Right lobe of liver (tissue), 6 donors: ENCODE measurements at regions not wholly inside any gene's neighbourhood (a gene's known extent, or its start where the extent isn't known, plus 50 kb on each side); places are given as distances from the start of the nearest gene placed in this dataset.
"Not testable (repeated sequence)": the region's sequence is repeated elsewhere in the genome, so short reads cannot be mapped to it uniquely, and the experiment has no call there.

Experiments used
- ATAC-seq, 4 donors: fragments of 200-7000 bp; cut with Tn5 transposase; one replicate each; pipeline ENCODE4 v1.9.1; 2020; ENCODE audit warnings: mild to moderate bottlenecking in 4 of 4, moderate library complexity in 4 of 4
- DNase-seq, 3 donors: peaks; one replicate each; pipeline ENCODE4 v3.0.0-alpha.2; 2020
- H3K27ac ChIP-seq, 3 donors: fragments of 200-600 bp; one replicate each; pipeline ENCODE4 v1.8.0; 2022
- H3K27me3 ChIP-seq, 2 donors: fragments of 200-600 bp; one replicate each; pipeline ENCODE4 v1.8.0; 2022
- H3K36me3 ChIP-seq, 4 donors: fragments of 200-600 bp; sonication (generic) in 1 of 4; one replicate each; pipeline versions ENCODE4 v1.5.1 to v1.8.0; 2017 to 2022; ENCODE audit warnings: control low read depth in 1 of 4
- H3K4me1 ChIP-seq, 4 donors: fragments of 200-600 bp; sonication (generic) in 1 of 4; one replicate each; pipeline versions ENCODE4 v1.5.1 to v1.8.0; 2017 to 2022; ENCODE audit warnings: control low read depth in 1 of 4
- H3K4me3 ChIP-seq, 3 donors: fragments of 200-600 bp; one replicate each; pipeline ENCODE4 v1.8.0; 2022
- H3K9me3 ChIP-seq, 4 donors: fragments of 200-600 bp; sonication (generic) in 1 of 4; one replicate each; pipeline versions ENCODE4 v1.5.1 to v1.8.0; 2017 to 2022; ENCODE audit warnings: control low read depth in 1 of 4
- CTCF ChIP-seq, 4 donors: fragments of 200-600 bp in 3 of 4; fragments of 450-650 bp in 1 of 4; IDR thresholded peaks; one replicate each; pipeline versions ENCODE4 v1.5.1 to v1.8.0; 2016 to 2022; ENCODE audit warnings: antibody characterized with exemption in 4 of 4, mild to moderate bottlenecking in 2 of 4
- POLR2A ChIP-seq: fragments of 450-650 bp; IDR thresholded peaks from one replicate; pipeline ENCODE4 v1.6.1; 2017; ENCODE audit warnings: antibody characterized with exemption, mild to moderate bottlenecking
- WGBS: methylation state at CpG from one replicate; pipeline ENCODE4 v1.1.6; 2018; ENCODE audit warnings: low coverage, low lambda C conversion rate; ENCODE audit not compliant: insufficient coverage; ENCODE audit errors: missing lambda C conversion rate; 5-methylcytosine and 5-hydroxymethylcytosine counted together
- intact Hi-C, 2 donors: fragments of 100-400 bp; cut with DNase I; formaldehyde crosslinking; loops; one replicate each; pipeline versions ENCODE4 v1.11.2 to v1.14.1; 2022
- donor health status: DM: no; HTN: yes; CAD: no.
- donor health status: DM: no; HTN: no; CAD: no.
- donor health status: DM: no; HTN: no; CAD: no.
- donor health status: DM: no; HTN: yes; CAD: no.
- donor health status: DM: no; HTN: yes; CAD: no.

GRCh38 chr1:14413819-14414490 is 184.5 kb upstream of the KAZN start:
- ATAC-seq = no peak
- DNase-seq = no peak
- no peak overlapping the region for H3K27ac ChIP-seq
- H3K27me3 ChIP-seq = no peaks in the 10 kb centered on the region
- no peaks in the 10 kb centered on the region for H3K36me3 ChIP-seq
- TF ChIP-seq CTCF (IDR thresholded peaks at IDR 0.05) = no peak
- no peak for TF ChIP-seq POLR2A
- no peak overlapping the region for H3K4me3 ChIP-seq
- H3K9me3 ChIP-seq = no peaks in the 10 kb centered on the region
- 64% methylated on average over 5 of the region's 5 CpGs for WGBS
- H3K4me1 ChIP-seq = no peaks in the 10 kb centered on the region
- intact Hi-C loops = no loop called here

- ATAC-seq = no peak
- no peak for TF ChIP-seq POLR2A
- peak in 2 of 4 donors; percentile 2 to 13 for TF ChIP-seq CTCF (IDR thresholded peaks at IDR 0.05)
- Histone ChIP-seq H3K4me3 (no peak overlapping the region), H3K27me3 (no peaks in the 10 kb centered on the region), H3K27ac (no peak overlapping the region), H3K4me1 (no peaks in the 10 kb centered on the region), H3K36me3 (no peaks in the 10 kb centered on the region), H3K9me3 (no peaks in the 10 kb centered on the region)
- WGBS = 40% methylated on average over 2 of the region's 3 CpGs
- no peak for DNase-seq
- intact Hi-C loops = no loop called here
These were observed 183.1 kb upstream of the KAZN start for GRCh38 chr1:14415396-14415795.

- ATAC-seq, H3K4me1 ChIP-seq, intact Hi-C loops, H3K27me3 ChIP-seq, DNase-seq, H3K27ac ChIP-seq, H3K9me3 ChIP-seq, H3K36me3 ChIP-seq, H3K4me3 ChIP-seq: not testable (repeated sequence)
- 68% methylated on average over 12 of the region's 15 CpGs for WGBS
These were observed 178.7 kb upstream of the KAZN start for GRCh38 chr1:14419778-14420218.

GRCh38 chr1:14420686-14421085 is 177.8 kb upstream of the KAZN start:
- intact Hi-C loops = no loop called here
- DNase-seq (no peak), ATAC-seq (no peak)
- Histone ChIP-seq H3K4me3 (no peak overlapping the region), H3K27me3 (no peaks in the 10 kb centered on the region), H3K9me3 (no peaks in the 10 kb centered on the region), H3K27ac (no peak overlapping the region), H3K4me1 (no peaks in the 10 kb centered on the region), H3K36me3 (no peaks in the 10 kb centered on the region)
- 73% methylated on average over 5 of the region's 26 CpGs for WGBS
- TF ChIP-seq POLR2A = no peak
- TF ChIP-seq CTCF (IDR thresholded peaks at IDR 0.05) = no peak

- no peaks in the 10 kb centered on the region for H3K9me3 ChIP-seq
- ATAC-seq (no peak), DNase-seq (no peak)
- 68% methylated on average over 4 of the region's 5 CpGs for WGBS
- H3K27me3 ChIP-seq = no peaks in the 10 kb centered on the region
- H3K4me3 ChIP-seq = no peak overlapping the region
- H3K4me1 ChIP-seq = no peaks in the 10 kb centered on the region
- TF ChIP-seq CTCF (IDR thresholded peaks at IDR 0.05) (no peak), POLR2A (no peak)
- intact Hi-C loops = no loop called here
- no peak overlapping the region for H3K27ac ChIP-seq
- no peaks in the 10 kb centered on the region for H3K36me3 ChIP-seq
These were observed 177.0 kb upstream of the KAZN start for GRCh38 chr1:14421295-14421976.
